ENCODE measurements at regions not wholly inside any gene's neighbourhood (a gene's known extent, or its start where the extent isn't known, plus 50 kb on each side); places are given as distances from the start of the nearest gene placed in this dataset.

DNA sequence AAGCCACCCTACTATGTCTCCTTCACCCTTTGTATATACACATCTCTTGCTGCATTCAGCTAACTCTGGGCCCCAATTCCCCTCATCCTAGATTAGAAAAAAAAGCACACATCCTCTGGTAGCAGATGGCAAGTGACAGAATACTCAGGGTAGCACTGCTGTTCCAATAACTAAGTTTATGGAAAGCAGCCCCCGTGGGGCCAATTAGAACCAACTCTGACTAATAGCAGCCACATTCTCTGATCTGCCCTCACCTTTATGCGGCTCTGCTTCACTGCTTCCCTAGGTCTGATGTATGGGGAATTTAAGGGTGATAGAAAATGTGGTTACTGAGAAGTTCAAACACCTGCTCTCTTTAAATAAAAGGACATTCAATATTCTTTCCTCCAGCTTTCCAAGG lies 74.9 kb upstream of the SETMAR start:
- Histone ChIP-seq H3K36me3 (ENCODE audit: low read depth, missing control alignments) (no peaks in the 10 kb centered on the region), H3K27ac (no peak overlapping the region), H3K9me3 (no peaks in the 10 kb centered on the region), H3K4me3 (no peak overlapping the region), H3K4me1 (no peaks in the 10 kb centered on the region), H3K27me3 (no peaks in the 10 kb centered on the region)
- TF ChIP-seq, protein P1, sequence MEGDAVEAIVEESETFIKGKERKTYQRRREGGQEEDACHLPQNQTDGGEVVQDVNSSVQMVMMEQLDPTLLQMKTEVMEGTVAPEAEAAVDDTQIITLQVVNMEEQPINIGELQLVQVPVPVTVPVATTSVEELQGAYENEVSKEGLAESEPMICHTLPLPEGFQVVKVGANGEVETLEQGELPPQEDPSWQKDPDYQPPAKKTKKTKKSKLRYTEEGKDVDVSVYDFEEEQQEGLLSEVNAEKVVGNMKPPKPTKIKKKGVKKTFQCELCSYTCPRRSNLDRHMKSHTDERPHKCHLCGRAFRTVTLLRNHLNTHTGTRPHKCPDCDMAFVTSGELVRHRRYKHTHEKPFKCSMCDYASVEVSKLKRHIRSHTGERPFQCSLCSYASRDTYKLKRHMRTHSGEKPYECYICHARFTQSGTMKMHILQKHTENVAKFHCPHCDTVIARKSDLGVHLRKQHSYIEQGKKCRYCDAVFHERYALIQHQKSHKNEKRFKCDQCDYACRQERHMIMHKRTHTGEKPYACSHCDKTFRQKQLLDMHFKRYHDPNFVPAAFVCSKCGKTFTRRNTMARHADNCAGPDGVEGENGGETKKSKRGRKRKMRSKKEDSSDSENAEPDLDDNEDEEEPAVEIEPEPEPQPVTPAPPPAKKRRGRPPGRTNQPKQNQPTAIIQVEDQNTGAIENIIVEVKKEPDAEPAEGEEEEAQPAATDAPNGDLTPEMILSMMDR (IDR thresholded peaks at IDR 0.05): no peak
- TF ChIP-seq POLR2A (IDR thresholded peaks at IDR 0.05): no peak
- 89 to 95% methylated on average over 2 of the region's 2 CpGs for WGBS, 2 donors
- intact Hi-C loops (cut with DNase I; ENCODE audit: low total_unique reads): no loop called here
- DNase-seq: no peak

DNA sequence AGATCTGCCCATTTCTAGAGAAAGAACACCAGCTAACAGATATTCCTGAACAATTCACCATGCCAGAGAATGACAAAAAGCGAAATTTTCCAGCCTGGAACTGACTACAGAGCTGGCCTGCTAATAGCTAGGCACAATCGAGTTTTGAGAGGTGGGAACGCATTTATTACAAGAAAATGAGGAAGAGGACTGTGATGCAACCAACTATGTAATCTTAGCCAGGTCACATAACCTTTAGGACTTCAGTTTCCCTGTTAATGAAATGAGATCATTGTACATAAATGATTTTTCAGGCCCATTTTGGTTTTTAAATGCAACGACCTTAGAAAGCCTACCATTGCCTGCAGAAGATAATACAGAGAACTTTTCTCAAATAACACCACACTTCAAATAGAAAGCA lies 72.1 kb upstream of the SETMAR start:
- WGBS, 2 donors: 78 to 82% methylated on average over 4 of the region's 4 CpGs
- H3K27ac ChIP-seq: no peak overlapping the region
- H3K9me3 ChIP-seq: no peaks in the 10 kb centered on the region
- H3K27me3 ChIP-seq: no peaks in the 10 kb centered on the region
- TF ChIP-seq, protein P1 (IDR thresholded peaks at IDR 0.05): no peak
- no peak for TF ChIP-seq POLR2A (IDR thresholded peaks at IDR 0.05)
- no peaks in the 10 kb centered on the region for H3K4me1 ChIP-seq
- no peak overlapping the region for H3K4me3 ChIP-seq
- intact Hi-C loops (cut with DNase I; ENCODE audit: low total_unique reads): no loop called here
- no peaks in the 10 kb centered on the region for H3K36me3 ChIP-seq (ENCODE audit: low read depth, missing control alignments)
- no peak for DNase-seq

GRCh38 chr3:4232798-4233197 lies 70.4 kb upstream of the SETMAR start:
- TF ChIP-seq, protein P1 (IDR thresholded peaks at IDR 0.05): no peak
- Histone ChIP-seq H3K4me3 (no peak overlapping the region), H3K36me3 (ENCODE audit: low read depth, missing control alignments) (no peaks in the 10 kb centered on the region), H3K4me1 (no peaks in the 10 kb centered on the region), H3K9me3 (no peaks in the 10 kb centered on the region), H3K27me3 (no peaks in the 10 kb centered on the region), H3K27ac (no peak overlapping the region)
- intact Hi-C loops (cut with DNase I; ENCODE audit: low total_unique reads): no loop called here
- no peak for DNase-seq
- 75 to 87% methylated on average over 3 of the region's 3 CpGs for WGBS, 2 donors

GRCh38 chr3:4233488-4233887 lies 69.7 kb upstream of the SETMAR start:
- no peak for TF ChIP-seq POLR2A (IDR thresholded peaks at IDR 0.05)
- TF ChIP-seq, protein P1 (IDR thresholded peaks at IDR 0.05): no peak
- H3K4me1 ChIP-seq: no peaks in the 10 kb centered on the region
- 68 to 79% methylated on average over 2 of the region's 2 CpGs for WGBS, 2 donors
- DNase-seq: no peak
- no peaks in the 10 kb centered on the region for H3K36me3 ChIP-seq (ENCODE audit: low read depth, missing control alignments)
- H3K27ac ChIP-seq: no peak overlapping the region
- intact Hi-C loops (cut with DNase I; ENCODE audit: low total_unique reads): no loop called here
- H3K9me3 ChIP-seq: no peaks in the 10 kb centered on the region
- H3K4me3 ChIP-seq: no peak overlapping the region
- no peaks in the 10 kb centered on the region for H3K27me3 ChIP-seq

- intact Hi-C loops (cut with DNase I; ENCODE audit: low total_unique reads): no loop called here
- H3K27me3 ChIP-seq: no peaks in the 10 kb centered on the region
- H3K36me3 ChIP-seq (ENCODE audit: low read depth, missing control alignments): no peaks in the 10 kb centered on the region
- no peak overlapping the region for H3K27ac ChIP-seq
- no peak overlapping the region for H3K4me3 ChIP-seq
- WGBS, 2 donors: 74 to 80% methylated on average over 2 of the region's 2 CpGs
- H3K9me3 ChIP-seq: no peaks in the 10 kb centered on the region
- TF ChIP-seq, protein P1 (IDR thresholded peaks at IDR 0.05): no peak
- no peak for TF ChIP-seq POLR2A (IDR thresholded peaks at IDR 0.05)
- no peak for DNase-seq
- no peaks in the 10 kb centered on the region for H3K4me1 ChIP-seq
Observed at GRCh38 chr3:4234889-4235288, 68.3 kb upstream of the SETMAR start.

All from testis (tissue), 2 donors.